ENCODE measurements at regions not wholly inside any gene's neighbourhood (a gene's known extent, or its start where the extent isn't known, plus 50 kb on each side); places are given as distances from the start of the nearest gene placed in this dataset.

DNA sequence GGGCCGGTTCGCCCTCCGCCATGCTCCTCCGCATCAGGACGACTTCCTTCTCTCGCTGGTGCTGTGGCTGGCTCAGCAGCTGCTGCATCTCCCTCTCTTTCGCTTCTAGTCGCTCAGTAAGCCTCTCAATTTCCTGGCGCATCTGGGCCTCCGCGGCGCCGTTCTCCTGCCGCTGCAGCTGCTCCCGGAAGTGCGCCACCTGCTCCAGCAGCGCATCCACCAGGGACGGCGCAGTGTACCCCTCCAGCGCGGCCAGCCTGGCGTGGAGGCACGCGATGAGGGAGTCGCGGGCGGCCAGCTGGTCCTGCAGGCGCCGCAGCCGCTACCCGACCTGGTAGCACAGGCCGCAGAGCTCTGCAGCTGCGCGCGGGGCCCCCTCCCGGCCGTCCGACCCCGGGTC lies 97.4 kb upstream of the MED14 start:
- Mint-ChIP-seq H3K9me3 (no peaks in the 10 kb centered on the region), H3K27me3 (peaks cover 4 to 8% of the 10 kb centered on the region in 2 donors), H3K36me3 (ENCODE audit: insufficient read depth) (no peaks in the 10 kb centered on the region), H3K4me3 (peak overlapping the region in 1 of 2 donors; percentile 40), H3K4me1 (ENCODE audit: low read depth in 2 of 2) (no peaks in the 10 kb centered on the region), H3K27ac (no peak overlapping the region)
- DNase-seq = no peak
- no peak for ATAC-seq (replicated peaks)

DNA sequence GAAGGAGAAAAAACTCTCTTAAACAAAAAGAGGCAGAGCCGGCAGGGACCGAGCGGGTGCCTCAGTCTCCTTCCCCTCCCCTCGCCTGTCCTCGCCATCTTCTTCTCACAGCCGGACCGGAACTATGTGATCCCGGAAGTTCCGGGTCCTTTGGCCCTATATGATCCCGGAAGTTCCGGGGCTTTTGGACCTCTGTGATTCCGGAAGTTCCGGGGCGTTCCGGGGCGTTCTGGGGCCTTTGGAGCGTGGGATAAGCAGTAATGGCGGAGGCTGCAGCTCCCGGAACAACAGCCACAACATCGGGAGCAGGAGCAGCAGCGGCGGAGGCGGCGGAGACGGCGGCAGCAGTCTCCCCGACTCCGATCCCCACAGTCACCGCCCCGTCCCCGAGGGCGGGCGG lies 98.9 kb upstream of the MED14 start:
- ATAC-seq (replicated peaks) = no peak
- no peak overlapping the region for H3K4me3 Mint-ChIP-seq

GRCh38 chrX:40835526-40835925 lies 100.2 kb upstream of the MED14 start:
- peaks cover 0 to 9% of the 10 kb centered on the region in 2 donors for H3K9me3 Mint-ChIP-seq
- H3K4me1 Mint-ChIP-seq (ENCODE audit: low read depth in 2 of 2) = no peaks in the 10 kb centered on the region
- ATAC-seq (replicated peaks) = no peak
- no peak overlapping the region for H3K27ac Mint-ChIP-seq
- H3K36me3 Mint-ChIP-seq (ENCODE audit: insufficient read depth) = no peaks in the 10 kb centered on the region
- DNase-seq = no peak
- no peak overlapping the region for H3K4me3 Mint-ChIP-seq
- H3K27me3 Mint-ChIP-seq = peaks cover 8 to 9% of the 10 kb centered on the region in 2 donors

More for the DNA sequence above, 98.9 kb upstream of the MED14 start:
- DNase-seq = no peak
- no peaks in the 10 kb centered on the region for H3K4me1 Mint-ChIP-seq (ENCODE audit: low read depth in 2 of 2)
- H3K27me3 Mint-ChIP-seq = peaks cover 8 to 9% of the 10 kb centered on the region in 2 donors
- no peaks in the 10 kb centered on the region for H3K36me3 Mint-ChIP-seq (ENCODE audit: insufficient read depth)
- no peak overlapping the region for H3K27ac Mint-ChIP-seq
- H3K9me3 Mint-ChIP-seq = no peaks in the 10 kb centered on the region

DNA sequence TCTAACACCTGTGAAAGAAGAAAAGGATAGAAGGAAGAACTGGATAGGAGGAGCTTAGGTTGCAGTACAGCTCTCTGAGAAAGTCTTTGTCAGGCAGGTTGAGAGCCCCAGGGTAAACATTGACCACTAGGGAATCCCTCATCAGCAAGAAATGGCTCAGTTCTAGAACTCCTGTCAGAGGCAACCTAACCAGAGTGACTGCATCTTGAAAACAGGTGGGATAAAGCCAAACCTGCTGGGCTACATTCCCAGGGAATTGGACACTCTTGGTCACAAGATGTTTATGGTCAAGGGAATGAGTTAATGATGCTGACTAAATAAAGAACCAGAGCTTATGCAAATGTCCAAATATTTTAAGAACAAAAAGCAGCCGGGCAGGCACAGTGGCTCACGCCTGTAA lies 108.3 kb upstream of the MED14 start:
- H3K36me3 Mint-ChIP-seq (ENCODE audit: insufficient read depth) = no peaks in the 10 kb centered on the region
- no peak for ATAC-seq (replicated peaks)
- H3K27me3 Mint-ChIP-seq = peaks cover 4 to 15% of the 10 kb centered on the region in 2 donors
- H3K9me3 Mint-ChIP-seq = peaks cover 0 to 22% of the 10 kb centered on the region in 2 donors
- no peak for DNase-seq
- H3K4me3 Mint-ChIP-seq = no peak overlapping the region
- H3K4me1 Mint-ChIP-seq (ENCODE audit: low read depth in 2 of 2) = no peaks in the 10 kb centered on the region
- no peak overlapping the region for H3K27ac Mint-ChIP-seq

GRCh38 chrX:40844471-40844870 lies 109.1 kb upstream of the MED14 start:
- Mint-ChIP-seq H3K4me1 (ENCODE audit: low read depth in 2 of 2) (no peaks in the 10 kb centered on the region), H3K9me3 (peaks cover 0 to 22% of the 10 kb centered on the region in 2 donors), H3K27me3 (peaks cover 0 to 19% of the 10 kb centered on the region in 2 donors), H3K27ac (no peak overlapping the region), H3K36me3 (ENCODE audit: insufficient read depth) (no peaks in the 10 kb centered on the region), H3K4me3 (no peak overlapping the region)
- no peak for DNase-seq
- no peak for ATAC-seq (replicated peaks)

GRCh38 chrX:40845331-40845911 lies 110.1 kb upstream of the MED14 start:
- DNase-seq (no peak), ATAC-seq (replicated peaks) (no peak)
- peaks cover 0 to 14% of the 10 kb centered on the region in 2 donors for H3K9me3 Mint-ChIP-seq
- no peaks in the 10 kb centered on the region for H3K36me3 Mint-ChIP-seq (ENCODE audit: insufficient read depth)
- H3K4me1 Mint-ChIP-seq (ENCODE audit: low read depth in 2 of 2) = no peaks in the 10 kb centered on the region
- H3K27ac Mint-ChIP-seq = no peak overlapping the region
- H3K27me3 Mint-ChIP-seq = peaks cover 0 to 23% of the 10 kb centered on the region in 2 donors
- H3K4me3 Mint-ChIP-seq = no peak overlapping the region

- H3K27me3 Mint-ChIP-seq = peaks cover 0 to 17% of the 10 kb centered on the region in 2 donors
These were observed 114.8 kb upstream of the MED14 start for GRCh38 chrX:40849906-40850823.

DNA sequence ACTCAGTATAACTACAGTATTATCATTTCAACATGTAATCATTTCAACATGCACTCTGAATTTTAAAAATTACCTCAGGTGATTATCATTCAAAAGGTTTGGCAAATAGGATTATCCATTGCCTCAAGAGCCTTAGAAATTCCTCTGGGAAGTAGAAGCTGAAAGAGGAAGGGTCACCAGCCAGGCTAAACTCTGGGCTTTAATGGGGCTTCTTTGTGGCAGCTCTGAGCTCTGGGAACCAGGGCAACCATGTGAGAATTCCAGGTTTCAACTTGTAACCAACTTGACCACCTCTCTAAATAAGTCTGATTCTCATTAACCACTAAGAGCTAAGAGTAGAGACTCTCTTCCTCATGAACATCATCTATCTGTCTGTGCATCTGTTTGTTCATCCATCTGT lies 117.2 kb upstream of the MED14 start:
- peaks cover 0 to 17% of the 10 kb centered on the region in 2 donors for H3K27me3 Mint-ChIP-seq
- ATAC-seq (replicated peaks) = no peak

More at GRCh38 chrX:40849906-40850823, 114.8 kb upstream of the MED14 start:
- Mint-ChIP-seq H3K9me3 (no peaks in the 10 kb centered on the region), H3K4me3 (no peak overlapping the region), H3K27ac (no peak overlapping the region), H3K4me1 (ENCODE audit: low read depth in 2 of 2) (no peaks in the 10 kb centered on the region), H3K36me3 (ENCODE audit: insufficient read depth) (no peaks in the 10 kb centered on the region)
- ATAC-seq (replicated peaks) (no peak), DNase-seq (no peak)

GRCh38 chrX:40853004-40853815 lies 117.9 kb upstream of the MED14 start:
- no peak for ATAC-seq (replicated peaks)

More for the DNA sequence above, 117.2 kb upstream of the MED14 start:
- H3K9me3 Mint-ChIP-seq = no peaks in the 10 kb centered on the region
- H3K4me3 Mint-ChIP-seq = no peak overlapping the region
- H3K27ac Mint-ChIP-seq = no peak overlapping the region
- H3K36me3 Mint-ChIP-seq (ENCODE audit: insufficient read depth) = no peaks in the 10 kb centered on the region
- no peaks in the 10 kb centered on the region for H3K4me1 Mint-ChIP-seq (ENCODE audit: low read depth in 2 of 2)
- DNase-seq = no peak

DNA sequence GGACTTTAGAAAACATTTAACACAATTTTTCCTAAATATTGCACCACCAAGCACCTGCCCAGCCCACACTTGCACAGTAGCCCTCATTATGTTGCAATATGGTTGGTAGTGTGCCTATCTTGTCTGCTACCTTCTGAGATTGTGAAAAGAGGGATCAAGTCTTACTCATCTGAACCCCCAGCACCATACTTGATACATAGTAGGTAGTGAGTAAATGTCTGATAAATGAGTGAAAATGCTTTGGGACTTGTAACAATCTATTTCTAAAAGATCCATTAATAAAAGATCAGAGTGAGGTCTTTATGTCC lies 118.4 kb upstream of the MED14 start:
- Mint-ChIP-seq H3K4me3 (no peak overlapping the region), H3K27ac (no peak overlapping the region), H3K36me3 (ENCODE audit: insufficient read depth) (no peaks in the 10 kb centered on the region), H3K27me3 (peaks cover 0 to 17% of the 10 kb centered on the region in 2 donors), H3K9me3 (no peaks in the 10 kb centered on the region), H3K4me1 (ENCODE audit: low read depth in 2 of 2) (no peaks in the 10 kb centered on the region)
- ATAC-seq (replicated peaks) = no peak
- DNase-seq = no peak

More at GRCh38 chrX:40853004-40853815, 117.9 kb upstream of the MED14 start:
- H3K27ac Mint-ChIP-seq = no peak overlapping the region
- peaks cover 0 to 17% of the 10 kb centered on the region in 2 donors for H3K27me3 Mint-ChIP-seq
- H3K9me3 Mint-ChIP-seq = no peaks in the 10 kb centered on the region
- no peaks in the 10 kb centered on the region for H3K36me3 Mint-ChIP-seq (ENCODE audit: insufficient read depth)
- DNase-seq = no peak
- H3K4me1 Mint-ChIP-seq (ENCODE audit: low read depth in 2 of 2) = no peaks in the 10 kb centered on the region
- H3K4me3 Mint-ChIP-seq = no peak overlapping the region

DNA sequence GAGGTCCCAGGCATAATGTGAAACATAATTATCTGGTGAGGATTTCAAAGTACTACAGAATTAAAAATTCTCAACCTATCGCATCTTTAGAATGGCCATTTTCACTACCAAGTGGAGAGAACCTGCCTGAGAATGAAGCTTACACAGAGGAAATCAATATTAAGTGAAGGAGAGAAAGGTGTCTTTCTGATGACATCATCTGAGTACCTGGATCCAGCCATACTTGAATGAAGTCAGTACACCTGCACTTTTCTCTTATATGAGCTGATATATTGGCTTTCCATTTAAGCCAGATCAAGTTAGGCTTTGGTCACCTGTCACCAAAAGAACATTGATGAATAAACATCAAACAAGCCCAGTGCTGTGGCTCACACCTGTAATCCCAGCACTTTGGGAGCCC lies 118.9 kb upstream of the MED14 start:
- no peak overlapping the region for H3K27ac Mint-ChIP-seq
- H3K27me3 Mint-ChIP-seq = peaks cover 0 to 15% of the 10 kb centered on the region in 2 donors
- DNase-seq = no peak
- H3K4me1 Mint-ChIP-seq (ENCODE audit: low read depth in 2 of 2) = no peaks in the 10 kb centered on the region
- no peaks in the 10 kb centered on the region for H3K9me3 Mint-ChIP-seq
- H3K36me3 Mint-ChIP-seq (ENCODE audit: insufficient read depth) = no peaks in the 10 kb centered on the region
- no peak for ATAC-seq (replicated peaks)
- H3K4me3 Mint-ChIP-seq = no peak overlapping the region

GRCh38 chrX:40855411-40855810 lies 120.1 kb upstream of the MED14 start:
- no peak for ATAC-seq (replicated peaks)
- Mint-ChIP-seq H3K36me3 (ENCODE audit: insufficient read depth) (no peaks in the 10 kb centered on the region), H3K9me3 (no peaks in the 10 kb centered on the region), H3K4me3 (no peak overlapping the region), H3K27ac (no peak overlapping the region), H3K27me3 (peaks cover 0 to 8% of the 10 kb centered on the region in 2 donors), H3K4me1 (ENCODE audit: low read depth in 2 of 2) (no peaks in the 10 kb centered on the region)
- no peak for DNase-seq

- no peak for DNase-seq
- peaks cover 0 to 8% of the 10 kb centered on the region in 2 donors for H3K27me3 Mint-ChIP-seq
- no peak overlapping the region for H3K4me3 Mint-ChIP-seq
- no peaks in the 10 kb centered on the region for H3K9me3 Mint-ChIP-seq
- no peaks in the 10 kb centered on the region for H3K4me1 Mint-ChIP-seq (ENCODE audit: low read depth in 2 of 2)
- no peaks in the 10 kb centered on the region for H3K36me3 Mint-ChIP-seq (ENCODE audit: insufficient read depth)
- H3K27ac Mint-ChIP-seq = no peak overlapping the region
- no peak for ATAC-seq (replicated peaks)
These were observed 120.7 kb upstream of the MED14 start for GRCh38 chrX:40855932-40856515.

Measured in effector memory CD8-positive, alpha-beta T cell (primary cell).